ENCODE measurements at regions not wholly inside any gene's neighbourhood (a gene's known extent, or its start where the extent isn't known, plus 50 kb on each side); places are given as distances from the start of the nearest gene placed in this dataset.

GRCh38 chr2:147619808-147620207 lies 225.0 kb upstream of the ACVR2A start:
- no peak for TF ChIP-seq CTCF (IDR thresholded peaks at IDR 0.05)
- TF ChIP-seq POLR2A (IDR thresholded peaks at IDR 0.05): no peak
- TF ChIP-seq EP300 (IDR thresholded peaks at IDR 0.05): no peak
